Stimulated activated CD8-positive, alpha-beta memory T cell treated with anti-CD3 and anti-CD28 coated beads, Interleukin-15, amount 100 ng/mL, for 4 hours (primary cell): ENCODE measurements at regions not wholly inside any gene's neighbourhood (a gene's known extent, or its start where the extent isn't known, plus 50 kb on each side); places are given as distances from the start of the nearest gene placed in this dataset.

ENCODE experiments used
- DNase-seq, 2 donors: peaks; one replicate each; pipeline ENCODE4 v3.0.0-alpha.2; 2020; ENCODE audit warnings: low read depth in 2 of 2

GRCh38 chr15:95479308-95479707, 851.2 kb upstream of the NR2F2 start:
- no peak for DNase-seq

GRCh38 chr15:95485367-95485766, 845.1 kb upstream of the NR2F2 start:
- no peak for DNase-seq

- no peak for DNase-seq
Observed at GRCh38 chr15:95486224-95486623, 844.3 kb upstream of the NR2F2 start.

GRCh38 chr15:95489103-95489502, 841.4 kb upstream of the NR2F2 start:
- DNase-seq, result no peak

- no peak for DNase-seq
Observed at GRCh38 chr15:95492388-95493070, 838.0 kb upstream of the NR2F2 start.

- no peak for DNase-seq
Observed at GRCh38 chr15:95494971-95495541, 835.4 kb upstream of the NR2F2 start.

- DNase-seq, result no peak
Observed at GRCh38 chr15:95497634-95498033, 832.9 kb upstream of the NR2F2 start.

GRCh38 chr15:95498961-95499360, 831.5 kb upstream of the NR2F2 start:
- no peak for DNase-seq

- no peak for DNase-seq
Observed at GRCh38 chr15:95499397-95499796, 831.1 kb upstream of the NR2F2 start.

GRCh38 chr15:95501865-95502264, 828.6 kb upstream of the NR2F2 start:
- no peak for DNase-seq

GRCh38 chr15:95503107-95503506, 827.4 kb upstream of the NR2F2 start:
- DNase-seq, result no peak

- no peak for DNase-seq
Observed at GRCh38 chr15:95503640-95504225, 826.8 kb upstream of the NR2F2 start.

- no peak for DNase-seq
Observed at GRCh38 chr15:95511671-95512070, 818.8 kb upstream of the NR2F2 start.

- no peak for DNase-seq
Observed at GRCh38 chr15:95512906-95513305, 817.6 kb upstream of the NR2F2 start.

GRCh38 chr15:95519887-95520286, 810.6 kb upstream of the NR2F2 start:
- DNase-seq, result no peak

- no peak for DNase-seq
Observed at GRCh38 chr15:95520511-95520910, 810.0 kb upstream of the NR2F2 start.

- no peak for DNase-seq
Observed at GRCh38 chr15:95520922-95521321, 809.6 kb upstream of the NR2F2 start.

GRCh38 chr15:95522533-95522932, 808.0 kb upstream of the NR2F2 start:
- DNase-seq, result no peak

- no peak for DNase-seq
Observed at GRCh38 chr15:95528920-95529319, 801.6 kb upstream of the NR2F2 start.

GRCh38 chr15:95536638-95537037, 793.9 kb upstream of the NR2F2 start:
- no peak for DNase-seq

GRCh38 chr15:95538693-95539092, 791.8 kb upstream of the NR2F2 start:
- no peak for DNase-seq

- DNase-seq, result no peak
Observed at GRCh38 chr15:95541301-95541700, 789.2 kb upstream of the NR2F2 start.

- DNase-seq, result no peak
Observed at GRCh38 chr15:95549168-95549738, 781.2 kb upstream of the NR2F2 start.
